WTC11 (cell line): ENCODE measurements at regions not wholly inside any gene's neighbourhood (a gene's known extent, or its start where the extent isn't known, plus 50 kb on each side); places are given as distances from the start of the nearest gene placed in this dataset.

Source experiments
- ATAC-seq: fragments of 200-7000 bp; cut with Tn5 transposase; 2 replicates; pipeline ENCODE4 v1.10.0; 2021; ENCODE audit warnings: mild to moderate bottlenecking, moderate library complexity
- CTCF ChIA-PET: fragments of 300-600 bp; sonication (Branson Sonifier 250); formaldehyde crosslinking; loops from one replicate; lab custom pipeline; 2021; ENCODE audit warnings: antibody characterized with exemption; lab: Charles Lee
- POLR2A ChIA-PET: fragments of 350-600 bp; sonication (Branson Sonifier 250); formaldehyde crosslinking; loops from one replicate; lab custom pipeline; 2021; ENCODE audit warnings: antibody characterized with exemption; lab: Charles Lee
- DNase-seq: peaks from one replicate; pipeline ENCODE4 v3.0.0; 2021; ENCODE audit warnings: low spot score
- H3K27ac Mint-ChIP-seq: 2 replicates; pipeline ENCODE4 v1.8.0; 2021; ENCODE audit warnings: mixed read lengths
- H3K27me3 Mint-ChIP-seq: 2 replicates; pipeline ENCODE4 v1.8.0; 2021; ENCODE audit warnings: low read depth, mild to moderate bottlenecking, moderate library complexity, mixed read lengths
- H3K36me3 Mint-ChIP-seq: 2 replicates; pipeline ENCODE4 v1.8.0; 2021; ENCODE audit warnings: mixed read lengths
- H3K4me1 Mint-ChIP-seq: 2 replicates; pipeline ENCODE4 v1.8.0; 2022; ENCODE audit warnings: mixed read lengths
- H3K4me3 Mint-ChIP-seq: 2 replicates; pipeline ENCODE4 v1.8.0; 2021; ENCODE audit warnings: mild to moderate bottlenecking, moderate library complexity, mixed read lengths
- H3K9me3 Mint-ChIP-seq: 2 replicates; pipeline ENCODE4 v1.8.0; 2021; ENCODE audit warnings: mixed read lengths
- ATF1 ChIP-seq: sonication (generic); formaldehyde crosslinking; IDR thresholded peaks from 2 replicates; pipeline ENCODE4 v1.8.1; 2023; ENCODE audit warnings: mild to moderate bottlenecking, moderate library complexity, missing genetic modification reagents
- CBFB ChIP-seq: sonication (generic); formaldehyde crosslinking; IDR thresholded peaks from 2 replicates; pipeline ENCODE4 v1.8.1; 2022; ENCODE audit warnings: mild to moderate bottlenecking, low read depth, missing genetic modification reagents
- CTCF ChIP-seq: fragments of 200-600 bp; IDR thresholded peaks from 2 replicates; pipeline ENCODE4 v1.8.0; 2022; ENCODE audit warnings: antibody characterized with exemption
- ELF4 ChIP-seq: sonication (generic); formaldehyde crosslinking; IDR thresholded peaks from 2 replicates; pipeline ENCODE4 v1.8.1; 2022; ENCODE audit warnings: low read depth, mild to moderate bottlenecking, moderate library complexity, missing genetic modification reagents
- ETV6 ChIP-seq: sonication (generic); formaldehyde crosslinking; IDR thresholded peaks from 2 replicates; pipeline ENCODE4 v1.8.1; 2022; ENCODE audit warnings: mild to moderate bottlenecking, missing genetic modification reagents
- FOXJ3 ChIP-seq: sonication (generic); formaldehyde crosslinking; IDR thresholded peaks from 2 replicates; pipeline ENCODE4 v1.9.0; 2021; ENCODE audit warnings: missing genetic modification reagents, mild to moderate bottlenecking, borderline replicate concordance
- GRHL2 ChIP-seq: fragments of 250-450 bp; sonication (Bioruptor Pico); IDR thresholded peaks from 2 replicates; pipeline ENCODE4 v1.8.0; 2022; ENCODE audit warnings: mild to moderate bottlenecking, moderate library complexity; ENCODE audit not compliant: insufficient replicate concordance, severe bottlenecking
- HMGA2 ChIP-seq: fragments of 250-450 bp; sonication (Bioruptor Pico); IDR thresholded peaks from 2 replicates; pipeline ENCODE4 v1.4.0; 2021; ENCODE audit warnings: mild to moderate bottlenecking, moderate library complexity
- JAZF1 ChIP-seq: fragments of 250-450 bp; sonication (Bioruptor Pico); IDR thresholded peaks from 2 replicates; pipeline ENCODE4 v1.9.0; 2021; ENCODE audit warnings: moderate library complexity, mild to moderate bottlenecking, inconsistent platforms
- MXD4 ChIP-seq: fragments of 250-450 bp; sonication (Bioruptor Pico); IDR thresholded peaks from 2 replicates; pipeline ENCODE4 v1.8.0; 2021; ENCODE audit warnings: mild to moderate bottlenecking, moderate library complexity, borderline replicate concordance
- NFE2L1 ChIP-seq: sonication (generic); formaldehyde crosslinking; IDR thresholded peaks from 2 replicates; pipeline ENCODE4 v1.8.1; 2023; ENCODE audit warnings: missing genetic modification reagents
- NR2C2 ChIP-seq: sonication (generic); formaldehyde crosslinking; IDR thresholded peaks from 2 replicates; pipeline ENCODE4 v1.8.0; 2022; ENCODE audit warnings: mild to moderate bottlenecking, missing genetic modification reagents
- PRRX2 ChIP-seq: fragments of 250-450 bp; sonication (Bioruptor Pico); IDR thresholded peaks from 2 replicates; pipeline ENCODE4 v1.8.0; 2021; ENCODE audit warnings: mild to moderate bottlenecking
- RELA ChIP-seq: sonication (generic); formaldehyde crosslinking; IDR thresholded peaks from 2 replicates; pipeline ENCODE4 v1.8.1; 2022; ENCODE audit warnings: missing genetic modification reagents, mild to moderate bottlenecking, borderline replicate concordance
- TEAD4 ChIP-seq: sonication (generic); formaldehyde crosslinking; IDR thresholded peaks from 2 replicates; pipeline ENCODE4 v1.8.0; 2022; ENCODE audit warnings: mild to moderate bottlenecking, missing genetic modification reagents
- ZNF219 ChIP-seq: sonication (generic); formaldehyde crosslinking; IDR thresholded peaks from 2 replicates; pipeline ENCODE4 v1.8.0; 2023; ENCODE audit warnings: missing genetic modification reagents, mild to moderate bottlenecking, borderline replicate concordance
- ZNF263 ChIP-seq: sonication (generic); formaldehyde crosslinking; IDR thresholded peaks from 2 replicates; pipeline ENCODE4 v1.8.1; 2022; ENCODE audit warnings: low read depth, mild to moderate bottlenecking, moderate library complexity, missing genetic modification reagents
- ZNF281 ChIP-seq: sonication (generic); formaldehyde crosslinking; IDR thresholded peaks from 2 replicates; pipeline ENCODE4 v1.8.0; 2023; ENCODE audit warnings: mild to moderate bottlenecking, missing genetic modification reagents
- ZNF396 ChIP-seq: fragments of 250-450 bp; sonication (Bioruptor Pico); IDR thresholded peaks from 2 replicates; pipeline ENCODE4 v1.8.0; 2021; ENCODE audit warnings: mild to moderate bottlenecking, moderate library complexity, borderline replicate concordance
- TF ChIP-seq, protein P1 (sequence below): sonication (generic); formaldehyde crosslinking; IDR thresholded peaks from 2 replicates; pipeline ENCODE4 v1.8.1; 2022; ENCODE audit warnings: mild to moderate bottlenecking, missing genetic modification reagents, moderate library complexity, borderline replicate concordance
- TF ChIP-seq, protein P2 (sequence below): fragments of 250-450 bp; sonication (Bioruptor Pico); IDR thresholded peaks from 2 replicates; pipeline ENCODE4 v1.9.0; 2021; ENCODE audit warnings: mild to moderate bottlenecking

GRCh38 chr5:159402856-159403255, 72.6 kb upstream of the IL12B start (continued):
- TF ChIP-seq, protein P1, sequence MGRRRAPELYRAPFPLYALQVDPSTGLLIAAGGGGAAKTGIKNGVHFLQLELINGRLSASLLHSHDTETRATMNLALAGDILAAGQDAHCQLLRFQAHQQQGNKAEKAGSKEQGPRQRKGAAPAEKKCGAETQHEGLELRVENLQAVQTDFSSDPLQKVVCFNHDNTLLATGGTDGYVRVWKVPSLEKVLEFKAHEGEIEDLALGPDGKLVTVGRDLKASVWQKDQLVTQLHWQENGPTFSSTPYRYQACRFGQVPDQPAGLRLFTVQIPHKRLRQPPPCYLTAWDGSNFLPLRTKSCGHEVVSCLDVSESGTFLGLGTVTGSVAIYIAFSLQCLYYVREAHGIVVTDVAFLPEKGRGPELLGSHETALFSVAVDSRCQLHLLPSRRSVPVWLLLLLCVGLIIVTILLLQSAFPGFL, result no peak
- TF ChIP-seq, protein P2, sequence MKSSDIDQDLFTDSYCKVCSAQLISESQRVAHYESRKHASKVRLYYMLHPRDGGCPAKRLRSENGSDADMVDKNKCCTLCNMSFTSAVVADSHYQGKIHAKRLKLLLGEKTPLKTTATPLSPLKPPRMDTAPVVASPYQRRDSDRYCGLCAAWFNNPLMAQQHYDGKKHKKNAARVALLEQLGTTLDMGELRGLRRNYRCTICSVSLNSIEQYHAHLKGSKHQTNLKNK (CRISPR knock-in tag), result no peak
- no peak for TF ChIP-seq CBFB (CRISPR knock-in tag)
- no peak for TF ChIP-seq ZNF219
- TF ChIP-seq, all 79 proteins: peak for 0

GRCh38 chr5:159403906-159404681, 73.8 kb upstream of the IL12B start:
- ChIA-PET CTCF (interaction anchor here (1.8 kb wide), 1 partner anchor 247 kb away, joined by 5 read pairs; no protein-coding TSS in a partner anchor), POLR2A (no interaction called here)
- no peak for DNase-seq
- no peak for TF ChIP-seq NR2C2
- no peak for TF ChIP-seq ETV6 (CRISPR knock-in tag)
- no peak for TF ChIP-seq JAZF1 (CRISPR knock-in tag)
- H3K36me3 Mint-ChIP-seq, result no peaks in the 10 kb centered on the region
- H3K27ac Mint-ChIP-seq, result no peak overlapping the region
- H3K9me3 Mint-ChIP-seq, result no peaks in the 10 kb centered on the region
- no peak overlapping the region for H3K4me3 Mint-ChIP-seq
- peaks cover 15% of the 10 kb centered on the region for H3K4me1 Mint-ChIP-seq
- H3K27me3 Mint-ChIP-seq, result no peaks in the 10 kb centered on the region
- ATAC-seq, result no peak

DNA sequence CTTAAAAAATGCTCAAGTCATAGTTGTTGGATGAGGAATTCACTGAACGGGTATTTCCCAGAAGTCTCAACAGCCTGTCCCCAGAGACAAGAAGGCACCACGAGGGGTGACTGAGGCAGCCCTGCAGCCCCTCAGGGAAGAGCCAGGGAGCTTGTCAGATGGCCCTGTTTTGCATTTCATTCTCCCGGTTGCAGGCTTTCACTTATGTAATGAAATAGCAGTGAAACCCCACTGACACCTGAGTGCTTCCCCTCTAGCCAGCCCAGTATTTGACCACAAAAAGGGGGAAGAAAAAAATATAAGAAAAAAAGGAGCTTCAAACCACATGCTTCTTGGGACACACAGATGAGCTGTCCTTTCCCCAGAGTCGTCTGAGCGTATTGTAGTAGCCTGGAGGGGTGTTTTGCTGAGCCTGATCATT, 75.3 kb upstream of the IL12B start:
- POLR2A ChIA-PET, result no interaction called here
- no peak for TF ChIP-seq FOXJ3 (CRISPR knock-in tag)
- TF ChIP-seq TEAD4 (CRISPR knock-in tag), result no peak
- TF ChIP-seq CTCF, result no peak
- no peak for TF ChIP-seq ATF1 (CRISPR knock-in tag)
- TF ChIP-seq ELF4 (CRISPR knock-in tag), result no peak
- TF ChIP-seq PRRX2 (CRISPR knock-in tag), result no peak
- TF ChIP-seq HMGA2 (CRISPR knock-in tag), result no peak
- CTCF ChIA-PET, result interaction anchor here (1.8 kb wide), 1 partner anchor 249 kb away, joined by 5 read pairs; no protein-coding TSS in a partner anchor
- H3K27me3 Mint-ChIP-seq, result no peaks in the 10 kb centered on the region
- no peak overlapping the region for H3K27ac Mint-ChIP-seq
- ATAC-seq, result peak; percentile 48
- peaks cover 17% of the 10 kb centered on the region for H3K4me1 Mint-ChIP-seq
- no peaks in the 10 kb centered on the region for H3K36me3 Mint-ChIP-seq
- DNase-seq, result no peak
- no peaks in the 10 kb centered on the region for H3K9me3 Mint-ChIP-seq
- H3K4me3 Mint-ChIP-seq, result no peak overlapping the region

- peaks cover 25% of the 10 kb centered on the region for H3K4me1 Mint-ChIP-seq
- no peak for TF ChIP-seq RELA
- TF ChIP-seq, all 79 proteins: peak for 0
- H3K9me3 Mint-ChIP-seq, result no peaks in the 10 kb centered on the region
- DNase-seq (no peak), ATAC-seq (no peak)
- no peaks in the 10 kb centered on the region for H3K36me3 Mint-ChIP-seq
- H3K27ac Mint-ChIP-seq, result no peak overlapping the region
- H3K27me3 Mint-ChIP-seq, result no peaks in the 10 kb centered on the region
- CTCF ChIA-PET, result no interaction called here
- POLR2A ChIA-PET, result no interaction called here
- H3K4me3 Mint-ChIP-seq, result no peak overlapping the region
These were observed 76.3 kb upstream of the IL12B start for GRCh38 chr5:159406571-159406970.

GRCh38 chr5:159409801-159410200, 79.5 kb upstream of the IL12B start:
- Mint-ChIP-seq H3K27ac (no peak overlapping the region), H3K4me3 (no peak overlapping the region), H3K27me3 (no peaks in the 10 kb centered on the region), H3K36me3 (no peaks in the 10 kb centered on the region), H3K4me1 (peaks cover 33% of the 10 kb centered on the region), H3K9me3 (no peaks in the 10 kb centered on the region)
- POLR2A ChIA-PET, result no interaction called here
- DNase-seq (no peak), ATAC-seq (no peak)
- CTCF ChIA-PET, result no interaction called here
- TF ChIP-seq ELF4 (CRISPR knock-in tag) (no peak), ZNF396 (CRISPR knock-in tag) (no peak), NFE2L1 (CRISPR knock-in tag) (no peak), ZNF281 (CRISPR knock-in tag) (no peak), MXD4 (CRISPR knock-in tag) (no peak), GRHL2 (CRISPR knock-in tag) (no peak), ZNF263 (CRISPR knock-in tag) (no peak)
- TF ChIP-seq, protein P2 (CRISPR knock-in tag), result no peak
